ENCODE measurements at regions not wholly inside any gene's neighbourhood (a gene's known extent, or its start where the extent isn't known, plus 50 kb on each side); places are given as distances from the start of the nearest gene placed in this dataset.

- Mint-ChIP-seq H3K4me3 (no peak overlapping the region), H3K27ac (no peak overlapping the region), H3K27me3 (ENCODE audit: low read depth in 3 of 3) (no peaks in the 10 kb centered on the region), H3K36me3 (no peaks in the 10 kb centered on the region), H3K4me1 (no peaks in the 10 kb centered on the region), H3K9me3 (peaks cover 0 to 18% (median 4%) of the 10 kb centered on the region in 7 donors)
- peaks cover 0 to 3% of the 10 kb centered on the region in 2 donors for H3K9me3 ChIP-seq (replicated peaks in 1 of 2; ENCODE audit: control insufficient read depth in 1 of 2, insufficient read depth in 1 of 2, low read length in 2 of 2)
- H2AFZ ChIP-seq (ENCODE audit: insufficient read depth, low read depth, low read length, poor library complexity, severe bottlenecking) = no peak overlapping the region
- H3K4me2 ChIP-seq (replicated peaks; ENCODE audit: extremely low read depth, low read length, poor library complexity, severe bottlenecking) = no peak overlapping the region
- TF ChIP-seq CTCF (IDR thresholded peaks at IDR 0.05) = no peak
- H3K79me2 ChIP-seq (ENCODE audit: insufficient read depth, low read length) = no peaks in the 10 kb centered on the region
- H3K36me3 ChIP-seq (replicated peaks in 1 of 2; ENCODE audit: control insufficient read depth in 1 of 2, insufficient read depth in 2 of 2, low read length in 2 of 2) = no peaks in the 10 kb centered on the region
- H3K27me3 ChIP-seq (ENCODE audit: control insufficient read depth in 2 of 2, insufficient read depth in 2 of 2, low read length in 2 of 2) = no peaks in the 10 kb centered on the region
- intact Hi-C loops (cut with micrococcal nuclease) = no loop called here
- H3K4me1 ChIP-seq (ENCODE audit: control insufficient read depth in 1 of 2, insufficient read depth in 2 of 2, low read length in 2 of 2) = no peaks in the 10 kb centered on the region
- no peak for DNase-seq
- no peak overlapping the region for H3K9ac ChIP-seq (ENCODE audit: insufficient read depth, low read length, poor library complexity, severe bottlenecking)
- H3K4me3 ChIP-seq (replicated peaks in 1 of 3; ENCODE audit: low read depth in 2 of 3, low read length in 3 of 3) = no peak overlapping the region
- H4K20me1 ChIP-seq (ENCODE audit: insufficient read depth, low read length) = no peaks in the 10 kb centered on the region
- no peak overlapping the region for H3K27ac ChIP-seq (ENCODE audit: low read depth in 1 of 2, low read length in 2 of 2)
These were observed 451.5 kb upstream of the SPTLC3 start for GRCh38 chr20:12557224-12557623.

- no peak overlapping the region for H3K4me2 ChIP-seq (replicated peaks; ENCODE audit: extremely low read depth, low read length, poor library complexity, severe bottlenecking)
- no CpG with 5 or more reads among the region's 4 CpGs for WGBS (ENCODE audit: insufficient coverage)
- no peaks in the 10 kb centered on the region for H3K4me1 ChIP-seq (ENCODE audit: control insufficient read depth in 1 of 2, insufficient read depth in 2 of 2, low read length in 2 of 2)
- H3K4me3 ChIP-seq (replicated peaks in 1 of 3; ENCODE audit: low read depth in 2 of 3, low read length in 3 of 3) = no peak overlapping the region
- no peak for DNase-seq
- no peaks in the 10 kb centered on the region for H3K4me1 Mint-ChIP-seq
- H3K36me3 ChIP-seq (replicated peaks in 1 of 2; ENCODE audit: control insufficient read depth in 1 of 2, insufficient read depth in 2 of 2, low read length in 2 of 2) = no peaks in the 10 kb centered on the region
- peaks cover 0 to 17% (median 7%) of the 10 kb centered on the region in 7 donors for H3K9me3 Mint-ChIP-seq
- no peaks in the 10 kb centered on the region for H3K36me3 Mint-ChIP-seq
- H3K27ac ChIP-seq (ENCODE audit: low read depth in 1 of 2, low read length in 2 of 2) = no peak overlapping the region
- H3K27ac Mint-ChIP-seq = no peak overlapping the region
- no peaks in the 10 kb centered on the region for H3K79me2 ChIP-seq (ENCODE audit: insufficient read depth, low read length)
- H3K9me3 ChIP-seq (replicated peaks in 1 of 2; ENCODE audit: control insufficient read depth in 1 of 2, insufficient read depth in 1 of 2, low read length in 2 of 2) = no peaks in the 10 kb centered on the region
- H3K27me3 Mint-ChIP-seq (ENCODE audit: low read depth in 3 of 3) = peaks cover 0 to 3% (median 0%) of the 10 kb centered on the region in 3 donors
- no peak overlapping the region for H2AFZ ChIP-seq (ENCODE audit: insufficient read depth, low read depth, low read length, poor library complexity, severe bottlenecking)
- no peak for TF ChIP-seq CTCF (IDR thresholded peaks at IDR 0.05)
- H3K27me3 ChIP-seq (ENCODE audit: control insufficient read depth in 2 of 2, insufficient read depth in 2 of 2, low read length in 2 of 2) = no peaks in the 10 kb centered on the region
- no peak overlapping the region for H3K4me3 Mint-ChIP-seq
- no peaks in the 10 kb centered on the region for H4K20me1 ChIP-seq (ENCODE audit: insufficient read depth, low read length)
- intact Hi-C loops (cut with micrococcal nuclease) = no loop called here
- H3K9ac ChIP-seq (ENCODE audit: insufficient read depth, low read length, poor library complexity, severe bottlenecking) = no peak overlapping the region
These were observed 443.8 kb upstream of the SPTLC3 start for GRCh38 chr20:12564979-12565378.

Data from CD14-positive monocyte (primary cell).